NB4 (cell line): ENCODE measurements at regions not wholly inside any gene's neighbourhood (a gene's known extent, or its start where the extent isn't known, plus 50 kb on each side); places are given as distances from the start of the nearest gene placed in this dataset.

Experiments
- CTCF ChIP-seq: IDR thresholded peaks from one replicate; pipeline ENCODE4 v1.5.1; 2012; ENCODE audit warnings: low read depth, low read length
- POLR2A ChIP-seq: IDR thresholded peaks from 2 replicates; pipeline ENCODE4 v1.6.1; 2011; ENCODE audit warnings: mild to moderate bottlenecking; ENCODE audit not compliant: insufficient read length; ENCODE audit errors: extremely low read depth

- no peak for TF ChIP-seq POLR2A
- TF ChIP-seq CTCF: no peak
These were observed 2141.9 kb upstream of the AGA start for GRCh38 chr4:179584101-179584500.
